GM19372 (cell line): ENCODE measurements at regions not wholly inside any gene's neighbourhood (a gene's known extent, or its start where the extent isn't known, plus 50 kb on each side); places are given as distances from the start of the nearest gene placed in this dataset.
"Not testable (repeated sequence)": the region's sequence is repeated elsewhere in the genome, so short reads cannot be mapped to it uniquely, and the experiment has no call there.

Experiments
- ATAC-seq: cut with Tn5 transposase; IDR thresholded peaks from one replicate; pipeline ENCODE4 v1.9.1; 2021; ENCODE audit warnings: mild to moderate bottlenecking, low read depth, moderate library complexity; ENCODE audit not compliant: unreplicated experiment

DNA sequence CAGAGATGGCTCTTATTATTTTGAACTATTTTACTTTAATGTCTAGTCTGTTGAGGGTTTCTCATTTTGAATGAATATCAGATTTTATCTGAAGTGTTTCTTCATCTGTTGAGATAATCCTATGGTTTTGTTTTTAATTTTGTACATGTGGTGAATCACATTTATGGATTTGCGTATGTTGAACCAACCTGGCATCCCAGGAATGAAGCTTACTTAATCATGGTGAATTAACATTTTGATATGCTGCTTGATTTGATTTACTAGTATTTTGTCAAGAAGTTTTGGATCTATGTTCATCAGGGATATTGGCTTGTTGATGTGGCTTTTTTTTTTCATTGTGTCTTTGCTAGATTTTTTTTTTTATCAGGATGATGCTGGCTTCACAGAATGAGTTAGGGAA, 2390.9 kb downstream of the PCDH7 start:
- ATAC-seq = no peak

DNA sequence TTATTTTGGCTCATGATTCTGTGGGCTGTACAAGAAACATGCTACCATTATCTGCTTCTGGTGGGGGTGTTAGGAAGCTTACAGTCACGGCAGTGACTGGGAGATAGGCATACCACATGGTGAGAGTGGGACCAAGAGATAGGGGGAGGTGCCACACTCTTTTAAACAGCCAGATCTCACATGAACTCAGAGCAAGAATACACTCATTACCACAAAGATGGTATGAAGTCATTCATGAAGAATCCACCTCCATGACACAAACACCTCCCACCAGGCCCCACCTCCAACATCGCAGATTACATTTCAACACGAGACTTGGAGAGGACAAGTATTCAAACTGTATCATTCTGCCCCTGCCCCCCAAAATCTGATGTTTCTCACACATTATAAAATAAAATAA, 2396.7 kb downstream of the PCDH7 start:
- no peak for ATAC-seq

DNA sequence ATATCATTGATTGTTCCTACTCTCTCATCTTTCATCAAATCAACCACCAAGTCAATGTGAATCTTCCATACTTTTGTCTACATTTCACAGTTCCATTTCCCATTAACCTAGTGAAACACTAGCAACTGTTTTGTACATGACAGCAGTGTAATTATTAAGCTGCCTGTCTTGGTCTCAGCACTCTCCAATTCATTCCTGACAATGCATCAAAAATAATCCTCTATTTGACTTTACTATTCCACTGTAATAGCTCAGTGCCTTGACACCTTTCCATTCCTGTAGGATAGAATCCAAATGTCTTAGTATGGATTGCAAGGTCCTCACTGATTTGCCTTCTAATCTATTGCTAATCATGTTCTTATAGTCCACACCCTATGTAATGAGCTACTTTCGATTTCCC, 2405.8 kb downstream of the PCDH7 start:
- ATAC-seq = no peak

DNA sequence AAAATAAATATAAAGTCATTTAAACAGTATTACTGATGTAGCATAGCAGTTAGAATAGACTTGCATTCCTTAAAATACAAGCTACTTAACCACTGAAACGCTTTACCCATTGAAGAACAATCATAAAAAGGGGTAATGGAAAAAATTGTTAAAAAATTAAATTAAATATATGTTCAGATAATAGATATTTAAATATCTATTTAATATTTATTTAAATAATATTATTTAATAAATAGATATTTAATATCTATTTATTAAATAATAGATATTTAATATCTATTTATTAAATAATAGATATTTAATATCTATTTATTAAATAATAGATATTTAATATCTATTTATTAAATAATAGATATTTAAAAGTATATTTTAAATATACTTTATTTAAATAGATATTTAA, 2410.5 kb downstream of the PCDH7 start:
- not testable (repeated sequence) for ATAC-seq

DNA sequence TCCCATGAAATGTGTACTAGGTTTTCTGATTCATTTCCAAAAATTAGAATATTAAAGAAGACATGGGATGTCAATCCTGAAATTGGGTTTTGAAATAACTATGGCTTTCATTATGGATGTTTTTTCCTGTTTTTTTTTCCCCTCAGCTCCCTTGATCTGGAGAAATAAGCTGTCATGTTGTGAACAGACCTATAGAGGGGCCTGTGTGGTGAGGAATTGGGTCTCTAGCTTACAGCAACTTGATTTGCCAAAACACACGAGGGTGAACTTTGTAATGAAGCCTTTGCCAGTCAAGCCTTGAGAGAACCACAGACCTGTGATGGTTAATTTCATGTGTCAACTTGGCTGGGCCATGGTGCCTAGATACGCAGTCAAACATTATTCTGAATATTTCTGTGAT, 2413.6 kb downstream of the PCDH7 start:
- no peak for ATAC-seq

DNA sequence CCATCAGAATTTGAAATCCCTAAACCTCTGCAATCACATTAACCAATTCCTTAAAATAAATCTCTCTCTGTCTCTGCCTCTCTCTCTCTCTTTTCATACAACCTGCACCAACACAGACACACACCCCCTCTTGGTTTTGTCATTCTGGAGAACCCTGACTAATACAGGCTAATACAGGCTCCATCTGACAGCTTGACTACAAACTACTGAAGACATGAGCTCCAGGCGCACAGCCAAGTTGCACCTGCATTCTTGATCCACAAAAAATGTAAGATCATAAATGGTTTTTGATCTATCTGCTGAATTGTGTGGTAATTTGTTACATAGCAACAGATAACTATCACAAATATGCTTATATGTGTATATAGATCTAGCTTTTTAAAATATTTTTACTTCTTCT, 2414.2 kb downstream of the PCDH7 start:
- ATAC-seq = no peak

DNA sequence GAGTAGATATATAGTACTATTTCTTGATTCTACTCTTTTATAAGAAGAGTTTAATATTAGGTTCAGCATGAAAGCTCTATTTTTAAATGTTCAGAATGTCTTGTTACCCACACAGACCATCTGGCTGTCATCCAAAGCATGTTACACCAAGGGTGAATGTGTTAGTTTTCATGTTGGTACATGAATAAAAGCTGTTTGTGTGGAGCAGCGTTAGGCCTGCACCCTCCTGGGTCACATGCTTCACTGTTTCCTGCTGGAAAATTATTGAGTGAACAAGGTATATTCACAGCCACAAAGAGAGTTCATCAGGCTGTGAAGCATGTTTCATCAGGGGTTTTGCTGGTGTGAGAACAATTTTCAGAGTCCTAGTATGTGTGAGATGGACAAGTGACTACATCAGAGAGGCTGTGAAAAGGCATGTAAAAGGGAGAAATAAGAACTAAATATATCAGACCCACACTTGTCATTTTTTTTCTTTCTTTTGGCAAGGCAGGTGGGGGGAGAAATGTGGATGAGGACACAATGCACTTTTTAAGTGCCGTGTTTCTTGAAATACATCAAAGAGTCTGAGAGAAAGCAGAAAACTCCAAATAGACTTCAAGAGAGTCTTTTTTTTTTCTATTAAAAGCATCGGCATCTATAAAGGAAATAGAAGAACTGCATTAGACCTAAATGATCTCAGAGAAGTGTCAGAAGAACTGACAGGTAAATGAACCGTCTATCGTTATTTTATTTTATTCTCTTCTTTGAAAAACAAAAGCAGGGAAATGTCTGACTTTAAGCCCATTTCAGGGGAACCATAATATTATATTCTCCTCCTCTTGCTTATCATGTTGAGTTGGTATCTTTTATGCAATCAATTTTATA, 2429.7 kb downstream of the PCDH7 start:
- no peak for ATAC-seq

DNA sequence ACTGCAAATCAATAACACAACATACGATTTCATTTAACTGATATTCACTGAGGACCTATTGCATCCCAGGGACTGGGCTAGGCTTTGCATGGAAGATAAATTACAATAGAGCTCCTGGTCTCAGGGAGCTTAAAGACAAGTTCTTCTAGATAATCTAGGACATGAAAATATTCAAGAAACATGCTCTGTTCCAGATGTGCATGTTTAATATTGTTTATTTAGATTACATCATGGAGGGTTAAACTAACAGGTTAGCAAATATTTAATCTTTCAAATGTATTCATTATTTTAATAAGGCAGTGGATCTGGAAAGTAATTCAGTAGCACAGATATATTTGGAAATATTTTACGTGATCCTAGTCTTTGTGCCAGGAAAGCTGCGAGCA, 2430.3 kb downstream of the PCDH7 start:
- no peak for ATAC-seq

DNA sequence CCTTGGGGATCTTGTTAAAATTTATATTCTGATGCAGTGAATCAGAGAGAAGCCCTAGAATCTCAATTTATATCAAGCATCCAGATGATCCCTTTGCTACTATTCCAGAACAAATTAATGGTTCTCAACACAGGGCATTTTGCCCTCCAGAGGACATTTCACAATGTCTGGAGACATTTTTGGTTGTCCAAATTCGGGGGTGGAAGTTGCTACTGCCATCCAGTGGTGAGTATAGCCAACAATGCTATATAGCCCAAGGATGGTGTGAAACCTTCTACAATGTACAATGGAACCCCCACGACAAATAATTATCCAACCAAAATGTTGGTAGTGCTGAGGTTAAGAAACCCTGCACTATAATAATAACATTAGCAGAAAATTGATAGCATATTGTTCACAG, 2440.0 kb downstream of the PCDH7 start:
- no peak for ATAC-seq

DNA sequence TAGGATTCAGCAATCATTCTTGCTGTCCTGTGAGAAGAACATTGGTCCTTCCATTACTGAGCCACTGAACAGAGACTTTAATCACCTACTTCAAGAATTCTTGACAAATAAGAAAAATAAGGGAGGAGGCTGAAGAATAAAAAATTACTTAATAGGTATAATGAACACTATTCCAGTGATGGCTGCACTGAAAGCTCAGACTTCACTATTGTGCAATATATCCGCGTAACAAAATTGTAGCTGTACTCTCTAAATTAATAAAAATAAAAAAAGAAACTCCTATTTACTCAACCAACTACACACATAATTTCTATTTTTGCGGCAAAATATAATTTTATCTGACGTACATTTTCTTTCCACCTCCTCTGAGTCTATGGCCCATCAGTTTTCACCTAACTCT, 2441.0 kb downstream of the PCDH7 start:
- no peak for ATAC-seq

DNA sequence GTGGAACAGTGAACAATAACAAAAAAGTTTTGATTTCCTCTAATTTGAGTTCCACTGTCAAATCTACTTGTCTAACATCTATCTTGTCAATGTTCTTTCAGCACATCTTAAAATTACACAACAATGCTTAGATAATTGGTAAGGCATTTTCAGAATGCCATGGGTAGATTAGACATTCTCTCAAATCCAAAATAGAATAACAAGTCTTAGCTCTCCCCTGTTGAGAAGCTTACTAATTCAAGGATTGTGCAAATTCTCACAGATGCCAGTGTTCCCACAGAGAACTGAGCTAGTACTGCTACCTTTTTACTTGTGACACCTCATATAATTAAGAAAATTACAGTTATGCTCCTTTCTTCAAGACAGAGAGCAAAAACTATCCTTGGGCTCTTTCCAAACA, 2442.0 kb downstream of the PCDH7 start:
- no peak for ATAC-seq

DNA sequence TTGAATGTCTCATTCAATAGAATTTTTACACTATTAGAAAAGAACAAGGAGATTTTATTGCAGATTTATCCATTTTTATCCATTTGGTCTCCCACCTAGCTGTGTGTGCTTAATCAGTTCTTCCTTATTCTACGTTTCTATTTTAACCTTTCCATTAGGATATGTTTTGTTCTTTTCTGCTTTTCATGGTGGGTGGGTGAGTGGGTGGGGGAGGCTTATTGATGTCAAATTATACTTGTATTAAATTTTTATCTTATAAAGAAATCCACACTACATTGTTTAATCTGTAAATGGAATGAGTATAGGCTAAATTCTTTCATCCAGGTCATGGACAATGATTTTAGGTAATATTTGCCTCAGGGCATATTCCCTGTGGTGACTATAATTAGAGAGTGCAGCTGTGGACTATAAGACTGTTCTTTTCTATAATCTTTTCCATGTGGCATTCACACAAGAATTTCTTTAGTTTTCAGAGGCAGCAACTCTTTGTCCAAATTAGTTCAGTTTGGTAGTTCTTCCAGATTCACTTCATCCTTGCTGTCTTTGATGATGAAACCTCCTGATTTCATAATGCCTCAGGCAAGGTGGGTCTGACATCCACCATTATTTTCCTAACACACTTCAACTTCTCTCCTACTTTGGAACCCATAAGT, 2451.8 kb downstream of the PCDH7 start:
- ATAC-seq = no peak

DNA sequence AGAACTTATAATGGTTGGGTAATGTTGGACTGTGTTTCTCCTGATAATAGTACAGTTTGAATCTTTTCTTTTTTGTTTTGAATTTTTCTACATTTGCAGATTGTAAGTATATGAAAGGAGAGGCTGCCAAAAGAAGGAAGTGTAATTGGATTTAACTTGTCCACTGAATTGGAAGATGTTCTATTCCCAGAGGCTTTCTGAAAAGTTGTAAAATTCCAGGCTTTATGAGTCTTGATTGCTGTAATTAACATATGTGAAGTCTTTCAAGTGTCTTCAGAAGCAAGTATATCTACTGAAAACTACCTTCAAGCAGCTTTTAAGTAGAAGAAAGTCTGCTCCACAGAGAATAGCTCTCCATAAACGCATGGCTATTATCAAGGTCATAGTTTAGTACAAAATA, 2456.4 kb downstream of the PCDH7 start:
- no peak for ATAC-seq

DNA sequence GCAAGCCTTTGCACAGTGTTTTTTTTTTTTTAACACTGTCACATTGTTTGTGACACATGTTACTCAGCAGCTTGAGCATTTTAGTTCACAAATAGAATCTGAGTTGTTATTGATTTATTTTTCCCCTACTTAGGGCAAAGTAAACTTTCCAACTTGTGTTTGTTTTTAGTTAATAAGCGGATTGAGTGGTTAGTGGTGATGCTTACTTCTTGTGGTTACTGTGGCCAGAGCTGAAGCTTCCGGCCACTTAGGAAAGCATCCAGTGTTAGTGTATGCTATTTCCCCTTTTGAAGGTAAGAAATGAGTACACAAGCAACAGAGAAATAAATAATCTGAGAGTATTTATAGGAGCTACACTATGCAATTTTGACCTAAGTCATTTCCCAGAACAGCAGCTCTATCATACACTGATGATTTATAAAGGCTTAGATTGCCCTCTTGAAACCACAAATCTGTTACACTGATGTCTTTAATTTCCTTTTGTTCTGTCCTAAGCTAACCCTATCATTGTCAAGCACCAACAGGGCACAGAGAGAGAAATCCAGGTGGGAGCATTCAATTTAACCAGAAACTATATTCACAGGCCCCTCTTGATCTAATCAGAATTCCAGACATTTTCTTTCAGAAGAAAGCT, 2464.6 kb downstream of the PCDH7 start:
- ATAC-seq = peak; percentile 92

DNA sequence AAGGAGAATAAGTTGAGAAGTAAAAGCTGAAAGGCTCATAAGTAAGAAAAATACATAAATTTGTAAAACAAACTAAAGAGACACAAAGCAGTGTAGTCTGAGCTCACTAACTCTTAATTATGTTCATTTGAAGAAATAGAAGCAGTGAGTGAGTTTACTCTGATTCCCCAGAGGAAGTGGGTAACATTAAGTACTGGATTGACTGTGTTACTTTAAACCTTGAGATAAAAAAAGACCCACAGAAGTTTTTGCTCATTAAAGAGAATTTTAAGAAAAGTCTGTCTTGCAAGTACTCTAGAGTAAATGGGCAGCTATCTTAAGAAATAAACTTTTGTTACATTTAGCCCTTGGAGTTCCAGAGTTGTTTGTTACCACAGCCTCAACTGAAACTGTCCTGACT, 2466.9 kb downstream of the PCDH7 start:
- ATAC-seq = no peak

DNA sequence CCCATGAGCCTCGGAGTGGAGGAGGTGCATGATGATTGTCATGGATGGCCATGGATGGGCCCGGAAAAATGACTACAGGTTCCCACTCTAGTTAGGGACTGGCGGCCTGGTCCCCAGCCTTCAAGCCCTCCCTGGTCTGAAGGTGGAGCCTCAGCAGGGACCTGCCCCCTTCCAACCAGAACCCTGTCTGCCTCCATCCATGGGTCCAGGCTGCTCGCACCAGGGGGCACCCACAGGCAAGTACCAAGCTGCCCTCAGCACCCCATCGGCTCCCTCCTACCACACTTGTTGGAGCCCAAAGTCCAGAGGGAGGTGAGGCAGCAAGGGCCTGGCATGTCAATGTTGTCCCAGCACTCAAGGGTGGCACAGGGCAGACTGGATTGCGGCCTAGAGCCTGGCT, 2468.6 kb downstream of the PCDH7 start:
- ATAC-seq = no peak

DNA sequence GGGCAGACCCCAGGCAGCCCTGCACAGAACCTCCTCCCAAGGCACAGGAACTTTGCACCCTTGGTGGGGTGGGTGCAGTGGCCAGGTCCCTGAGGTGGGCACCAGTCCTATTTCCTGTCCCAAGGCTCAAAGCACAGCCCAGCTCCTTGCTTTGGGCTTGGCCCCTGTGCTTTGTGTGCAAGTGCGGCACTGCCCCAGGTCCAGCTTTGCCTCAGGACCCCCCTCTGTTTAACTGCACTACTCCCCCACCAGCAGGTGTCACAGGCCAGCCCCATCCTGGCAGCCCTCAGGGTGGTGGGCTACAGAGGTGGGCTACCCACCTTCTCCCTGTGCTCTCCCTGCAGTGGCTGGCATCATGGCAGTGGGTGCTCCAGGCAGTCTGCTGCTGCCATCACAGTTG, 2469.0 kb downstream of the PCDH7 start:
- ATAC-seq = no peak

DNA sequence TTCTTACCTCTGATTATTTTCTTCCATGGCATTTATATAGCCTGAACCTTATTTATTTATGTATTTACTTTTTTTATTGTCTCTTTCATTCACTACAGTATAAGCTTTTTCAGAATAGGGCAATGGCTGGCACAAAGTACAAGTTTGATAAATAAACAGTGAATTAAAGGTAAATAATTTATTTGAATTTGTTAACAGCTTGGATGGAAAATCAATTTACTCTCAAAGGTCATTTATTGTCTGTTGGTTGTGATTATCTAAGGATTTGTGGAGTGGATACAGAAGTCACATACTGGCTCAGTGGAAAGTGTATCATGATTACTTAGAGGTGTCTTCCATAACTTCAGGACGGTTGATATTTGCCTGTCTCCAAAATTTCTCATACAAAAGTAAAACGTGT, 2472.9 kb downstream of the PCDH7 start:
- no peak for ATAC-seq

DNA sequence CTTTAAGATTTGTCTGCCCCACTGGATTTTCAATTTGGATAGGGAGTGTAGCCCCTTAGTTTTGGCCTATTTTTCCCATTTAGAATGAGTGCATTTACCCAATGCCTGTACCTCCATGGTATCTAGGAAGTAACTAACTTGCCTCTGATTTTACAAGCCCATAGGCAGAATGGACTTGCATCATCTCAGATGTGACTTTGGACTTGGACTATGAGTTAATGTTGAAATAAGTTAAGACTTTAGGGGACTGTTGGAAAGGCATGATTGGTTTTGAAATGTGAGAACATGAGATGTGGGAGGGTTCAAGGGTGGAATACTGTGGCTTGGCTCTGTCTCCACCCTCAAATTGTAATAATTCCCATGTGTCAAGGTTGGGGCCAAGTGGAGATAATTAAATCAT, 2480.2 kb downstream of the PCDH7 start:
- no peak for ATAC-seq

DNA sequence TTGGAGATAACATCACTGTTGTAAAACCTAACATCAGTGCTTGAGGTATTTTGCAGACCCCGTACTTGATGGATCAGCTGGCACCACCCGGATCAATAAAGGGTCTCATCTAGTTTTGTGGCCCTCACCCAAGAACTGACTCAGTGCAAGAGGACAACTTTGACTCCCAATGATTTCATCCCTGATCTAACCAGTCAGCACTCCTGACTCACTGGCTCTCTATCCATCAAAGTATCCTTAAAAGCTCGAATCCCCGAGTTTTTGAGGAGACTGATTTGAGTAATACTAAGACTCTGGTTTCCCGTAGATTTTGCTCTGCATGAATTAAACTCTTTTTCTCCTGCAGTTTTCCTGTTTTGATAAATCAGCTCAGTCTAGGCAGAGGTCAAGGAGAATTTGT, 2498.1 kb downstream of the PCDH7 start:
- no peak for ATAC-seq

DNA sequence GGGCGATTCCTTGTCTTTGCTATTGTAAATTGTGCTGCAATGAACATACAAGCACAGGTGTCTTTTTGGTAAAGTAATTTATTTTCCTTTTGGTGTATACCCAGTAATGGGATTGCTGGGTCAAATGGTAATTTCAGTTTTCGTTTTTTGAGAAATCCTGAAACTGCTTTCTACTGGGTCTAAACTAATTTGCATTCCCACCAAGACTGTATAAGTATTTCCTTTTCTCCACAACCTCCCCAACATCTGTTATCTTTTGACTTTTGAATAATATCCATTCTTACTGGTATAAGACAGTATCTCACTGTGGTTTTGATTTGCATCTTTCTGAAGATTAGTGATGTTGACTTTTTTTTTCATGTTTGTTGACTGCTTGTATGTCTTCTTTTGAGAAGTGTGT, 2506.0 kb downstream of the PCDH7 start:
- ATAC-seq = no peak

DNA sequence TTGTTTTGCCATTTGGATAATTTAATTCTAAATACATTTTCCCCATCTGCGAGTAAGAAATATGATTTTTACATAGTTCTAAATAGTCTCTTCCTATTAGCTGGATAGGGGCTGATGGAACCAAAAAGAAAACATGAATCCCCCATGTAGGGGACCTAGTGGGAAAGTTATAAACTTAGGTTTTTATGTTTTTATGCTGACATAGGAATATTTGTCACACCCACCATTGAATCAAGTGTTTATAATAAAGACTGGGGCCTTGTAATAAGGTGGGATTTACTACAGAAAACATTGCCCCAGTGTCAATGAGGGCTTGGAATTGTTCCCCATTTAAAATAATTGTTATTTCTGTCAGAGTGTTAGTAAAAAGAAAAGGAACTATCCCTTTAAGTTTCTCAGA, 2506.6 kb downstream of the PCDH7 start:
- ATAC-seq = no peak
